ENCODE measurements at regions not wholly inside any gene's neighbourhood (a gene's known extent, or its start where the extent isn't known, plus 50 kb on each side); places are given as distances from the start of the nearest gene placed in this dataset.
A peak's percentile ranks its signal among the peaks of the same experiment; 100 is the strongest.

DNA sequence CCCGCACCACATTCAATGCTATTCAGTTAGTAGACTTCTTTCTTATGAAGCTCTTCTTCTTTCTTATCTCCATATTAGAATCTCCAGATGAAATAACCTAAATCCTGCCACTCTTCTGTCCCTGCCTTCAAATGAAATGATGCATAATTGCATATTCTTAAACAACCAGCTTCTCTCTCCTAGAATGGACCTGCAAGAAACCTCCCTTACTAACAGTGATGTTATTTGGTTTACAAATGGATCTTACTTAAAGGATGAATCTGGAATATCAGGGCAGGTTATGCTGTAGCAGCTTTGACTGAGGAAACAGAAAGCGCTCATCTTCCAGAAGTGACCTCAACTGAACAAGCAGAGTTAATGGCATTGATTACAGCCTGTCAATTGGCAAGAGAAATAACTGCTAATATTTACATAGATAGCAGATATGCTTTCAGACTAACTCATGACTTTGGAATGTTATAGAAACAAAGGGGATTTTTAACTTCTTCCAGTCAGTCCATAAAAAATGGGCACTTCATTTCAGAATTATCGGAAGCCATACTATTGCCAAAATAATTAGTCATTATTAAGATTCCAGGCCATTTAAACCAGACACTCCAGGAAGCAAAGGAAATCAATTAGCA, 755.7 kb upstream of the HS6ST1 start:
- no peaks in the 10 kb centered on the region for H3K36me3 ChIP-seq (ENCODE audit: low read depth)
- DNase-seq (ENCODE audit: low spot score) (no peak), ATAC-seq (ENCODE audit: low read depth) (peak; percentile 45; the same call in 2 of the 3 replicates)
- H3K4me1 ChIP-seq (ENCODE audit: insufficient read depth, poor library complexity, severe bottlenecking): peaks cover 14% of the 10 kb centered on the region
- no peaks in the 10 kb centered on the region for H3K9me3 ChIP-seq (ENCODE audit: severe bottlenecking)
- H3K27me3 ChIP-seq (ENCODE audit: insufficient read depth, poor library complexity, severe bottlenecking): no peaks in the 10 kb centered on the region
- H3K27ac ChIP-seq (ENCODE audit: poor library complexity, severe bottlenecking): no peak overlapping the region
- no peak overlapping the region for H3K4me3 ChIP-seq (ENCODE audit: severe bottlenecking)
- TF ChIP-seq, protein P1, sequence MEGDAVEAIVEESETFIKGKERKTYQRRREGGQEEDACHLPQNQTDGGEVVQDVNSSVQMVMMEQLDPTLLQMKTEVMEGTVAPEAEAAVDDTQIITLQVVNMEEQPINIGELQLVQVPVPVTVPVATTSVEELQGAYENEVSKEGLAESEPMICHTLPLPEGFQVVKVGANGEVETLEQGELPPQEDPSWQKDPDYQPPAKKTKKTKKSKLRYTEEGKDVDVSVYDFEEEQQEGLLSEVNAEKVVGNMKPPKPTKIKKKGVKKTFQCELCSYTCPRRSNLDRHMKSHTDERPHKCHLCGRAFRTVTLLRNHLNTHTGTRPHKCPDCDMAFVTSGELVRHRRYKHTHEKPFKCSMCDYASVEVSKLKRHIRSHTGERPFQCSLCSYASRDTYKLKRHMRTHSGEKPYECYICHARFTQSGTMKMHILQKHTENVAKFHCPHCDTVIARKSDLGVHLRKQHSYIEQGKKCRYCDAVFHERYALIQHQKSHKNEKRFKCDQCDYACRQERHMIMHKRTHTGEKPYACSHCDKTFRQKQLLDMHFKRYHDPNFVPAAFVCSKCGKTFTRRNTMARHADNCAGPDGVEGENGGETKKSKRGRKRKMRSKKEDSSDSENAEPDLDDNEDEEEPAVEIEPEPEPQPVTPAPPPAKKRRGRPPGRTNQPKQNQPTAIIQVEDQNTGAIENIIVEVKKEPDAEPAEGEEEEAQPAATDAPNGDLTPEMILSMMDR (IDR thresholded peaks at IDR 0.05; ENCODE audit: poor library complexity, severe bottlenecking): no peak

DNA sequence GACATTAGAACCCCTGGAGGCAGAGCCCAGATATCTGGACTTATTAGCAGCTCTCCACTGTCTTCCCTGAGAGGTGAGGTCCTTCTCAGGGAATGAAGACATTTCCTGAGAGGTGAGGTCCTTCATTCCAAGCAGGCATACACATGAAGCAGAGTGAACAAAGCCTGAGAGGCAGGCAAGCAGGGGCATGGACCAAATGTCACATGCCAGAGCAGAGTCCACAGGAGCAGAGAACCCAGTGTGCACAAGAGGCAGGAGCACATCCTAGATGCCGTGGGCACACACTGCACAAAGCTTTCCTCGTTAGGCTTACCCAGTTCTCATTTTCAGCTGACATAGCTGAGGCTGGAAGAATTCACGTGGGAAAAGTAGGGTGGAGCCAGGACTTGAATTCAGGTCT, 759.9 kb upstream of the HS6ST1 start:
- Histone ChIP-seq H3K27me3 (ENCODE audit: insufficient read depth, poor library complexity, severe bottlenecking) (no peaks in the 10 kb centered on the region), H3K4me1 (ENCODE audit: insufficient read depth, poor library complexity, severe bottlenecking) (peaks cover 14% of the 10 kb centered on the region), H3K27ac (ENCODE audit: poor library complexity, severe bottlenecking) (no peak overlapping the region), H3K36me3 (ENCODE audit: low read depth) (no peaks in the 10 kb centered on the region), H3K9me3 (ENCODE audit: severe bottlenecking) (no peaks in the 10 kb centered on the region), H3K4me3 (ENCODE audit: severe bottlenecking) (no peak overlapping the region)
- DNase-seq (ENCODE audit: low spot score): no peak
- TF ChIP-seq, protein P1 (IDR thresholded peaks at IDR 0.05; ENCODE audit: poor library complexity, severe bottlenecking): no peak
- ATAC-seq (ENCODE audit: low read depth): peak; percentile 59

GRCh38 chr2:129080715-129081476, 762.2 kb upstream of the HS6ST1 start:
- H3K27me3 ChIP-seq (ENCODE audit: insufficient read depth, poor library complexity, severe bottlenecking): no peaks in the 10 kb centered on the region
- H3K9me3 ChIP-seq (ENCODE audit: severe bottlenecking): no peaks in the 10 kb centered on the region
- no peaks in the 10 kb centered on the region for H3K36me3 ChIP-seq (ENCODE audit: low read depth)

GRCh38 chr2:129085386-129085785, 766.7 kb upstream of the HS6ST1 start:
- no peak for ATAC-seq (ENCODE audit: low read depth)
- TF ChIP-seq, protein P1 (IDR thresholded peaks at IDR 0.05; ENCODE audit: poor library complexity, severe bottlenecking): no peak
- peaks cover 15% of the 10 kb centered on the region for H3K4me1 ChIP-seq (ENCODE audit: insufficient read depth, poor library complexity, severe bottlenecking)
- no peak for DNase-seq (ENCODE audit: low spot score)
- no peak overlapping the region for H3K27ac ChIP-seq (ENCODE audit: poor library complexity, severe bottlenecking)
- no peaks in the 10 kb centered on the region for H3K27me3 ChIP-seq (ENCODE audit: insufficient read depth, poor library complexity, severe bottlenecking)
- no peaks in the 10 kb centered on the region for H3K36me3 ChIP-seq (ENCODE audit: low read depth)
- no peaks in the 10 kb centered on the region for H3K9me3 ChIP-seq (ENCODE audit: severe bottlenecking)
- no peak overlapping the region for H3K4me3 ChIP-seq (ENCODE audit: severe bottlenecking)

More at GRCh38 chr2:129080715-129081476, 762.2 kb upstream of the HS6ST1 start:
- TF ChIP-seq, protein P1 (IDR thresholded peaks at IDR 0.05; ENCODE audit: poor library complexity, severe bottlenecking): no peak
- Histone ChIP-seq H3K4me1 (ENCODE audit: insufficient read depth, poor library complexity, severe bottlenecking) (peaks cover 4% of the 10 kb centered on the region), H3K27ac (ENCODE audit: poor library complexity, severe bottlenecking) (no peak overlapping the region), H3K4me3 (ENCODE audit: severe bottlenecking) (no peak overlapping the region)
- ATAC-seq (ENCODE audit: low read depth) (no peak), DNase-seq (ENCODE audit: low spot score) (no peak)
